HepG2 (cell line): ENCODE measurements at regions not wholly inside any gene's neighbourhood (a gene's known extent, or its start where the extent isn't known, plus 50 kb on each side); places are given as distances from the start of the nearest gene placed in this dataset.

ENCODE experiments used
- ATAC-seq: fragments of 200-7000 bp; cut with Tn5 transposase; 3 replicates; pipeline ENCODE4 v1.9.1; 2020; ENCODE audit warnings: mild to moderate bottlenecking, moderate library complexity
- BruUV-seq: library from RNA; stranded (reverse); fragments of 400-500 nt; replicated peaks from 2 replicates; lab custom pipeline; 2021; lab: Mats Ljungman, UMichigan
- CTCF ChIA-PET: fragments of 300-600 bp; formaldehyde crosslinking; extraction: SDS; loops from one replicate; lab custom pipeline; 2021; ENCODE audit warnings: low total read pairs, inconsistent platforms, low intra/inter-chr PET ratio; lab: Yijun Ruan, JAX
- POLR2A ChIA-PET: fragments of 350-600 bp; sonication (Branson Sonifier 250); formaldehyde crosslinking; loops from one replicate; lab custom pipeline; 2020; ENCODE audit warnings: antibody characterized with exemption, inconsistent platforms; lab: Yijun Ruan, JAX
- DNase-seq: peaks from one replicate; pipeline ENCODE4 v3.0.0-alpha.2; 2015; ENCODE audit warnings: low spot score
- FAIRE-seq: peaks from 3 replicates; lab custom pipeline; 2011; peaks lifted over from hg19 to GRCh38; lab: Jason Lieb, UNC
- H2AFZ ChIP-seq: one replicate; pipeline ENCODE4 v1.6.1; 2011; ENCODE audit warnings: low read length, inconsistent platforms
- H3K27ac ChIP-seq: fragments of 300-600 bp; 3 replicates; pipeline ENCODE4 v1.8.0; 2011; ENCODE audit warnings: mixed run types, mild to moderate bottlenecking, mixed read lengths, low read length, inconsistent platforms; ENCODE audit not compliant: insufficient read depth; ENCODE audit errors: extremely low read length
- H3K27me3 ChIP-seq, 2 experiments: fragments of 200-600 bp in 1 of 2; 2 replicates in 1 of 2; 3 replicates in 1 of 2; pipeline versions ENCODE4 v1.6.0 to v1.8.0; 2011; ENCODE audit warnings: low read length in 2 of 2, mild to moderate bottlenecking in 2 of 2, moderate library complexity in 2 of 2, inconsistent platforms in 1 of 2; ENCODE audit not compliant: insufficient read depth in 2 of 2, control insufficient read depth in 1 of 2
- H3K36me3 ChIP-seq, 2 experiments: fragments of 200-600 bp in 1 of 2; replicated peaks in 1 of 2; 2 replicates in 1 of 2; 3 replicates in 1 of 2; pipeline versions ENCODE4 v1.5.1 to v1.8.0; 2011; ENCODE audit warnings: low read length in 2 of 2, inconsistent platforms in 1 of 2; ENCODE audit not compliant: insufficient read depth in 2 of 2, control insufficient read depth in 1 of 2
- H3K4me1 ChIP-seq: 2 replicates; pipeline ENCODE4 v1.5.1; 2012; ENCODE audit warnings: low read length, inconsistent platforms; ENCODE audit not compliant: insufficient read depth
- H3K4me2 ChIP-seq: 2 replicates; pipeline ENCODE4 v1.6.0; 2011; ENCODE audit warnings: low read depth, low read length, inconsistent platforms
- H3K4me3 ChIP-seq, 3 experiments: fragments of 200-600 bp in 1 of 3; sonication (generic), shearing (Covaris generic) in 1 of 3; replicated peaks in 1 of 3; 2 replicates each; pipeline ENCODE4 v1.5.1; 2011 to 2016; ENCODE audit warnings: low read length in 3 of 3, inconsistent platforms in 2 of 3, low read depth in 2 of 3, mild to moderate bottlenecking in 2 of 3, control low read depth in 1 of 3, mixed read lengths in 1 of 3; ENCODE audit not compliant: insufficient read depth in 1 of 3
- H3K79me2 ChIP-seq: one replicate; pipeline ENCODE4 v1.6.1; 2011; ENCODE audit warnings: low read length, inconsistent platforms; ENCODE audit not compliant: insufficient read depth
- H3K9ac ChIP-seq: 2 replicates; pipeline ENCODE4 v1.6.0; 2011; ENCODE audit warnings: mild to moderate bottlenecking, low read depth, low read length, inconsistent platforms; ENCODE audit not compliant: insufficient read depth
- H3K9me3 ChIP-seq: 2 replicates; pipeline ENCODE4 v1.5.1; 2012; ENCODE audit warnings: mild to moderate bottlenecking, low read length
- H4K20me1 ChIP-seq: 2 replicates; pipeline ENCODE4 v1.6.0; 2011; ENCODE audit warnings: inconsistent platforms, mild to moderate bottlenecking, low read length, moderate library complexity; ENCODE audit not compliant: insufficient read depth
- GLMP ChIP-seq: sonication (generic); formaldehyde crosslinking; IDR thresholded peaks from 2 replicates; pipeline ENCODE4 v1.9.0; 2021; ENCODE audit warnings: missing genetic modification reagents, mild to moderate bottlenecking, borderline replicate concordance
- KDM6A ChIP-seq: IDR thresholded peaks from 2 replicates; pipeline ENCODE4 v1.6.1; 2016; ENCODE audit warnings: low read depth
- ZNF256 ChIP-seq: sonication (generic); formaldehyde crosslinking; conservative IDR thresholded peaks from 2 replicates; pipeline ENCODE4 v1.4.0; 2020; ENCODE audit warnings: missing genetic modification reagents
- ZNF292 ChIP-seq: sonication (generic); formaldehyde crosslinking; IDR thresholded peaks from 2 replicates; pipeline ENCODE4 v1.8.1; 2022; ENCODE audit warnings: mild to moderate bottlenecking, low read depth, missing genetic modification reagents, borderline replicate concordance
- ZNF331 ChIP-seq: sonication (generic); formaldehyde crosslinking; IDR thresholded peaks from 2 replicates; pipeline ENCODE4 v1.4.0; 2020; ENCODE audit warnings: missing genetic modification reagents
- ZNF367 ChIP-seq: sonication (generic); formaldehyde crosslinking; IDR thresholded peaks from 2 replicates; pipeline ENCODE4 v1.4.0; 2020; ENCODE audit warnings: missing genetic modification reagents, borderline replicate concordance
- ZNF430 ChIP-seq: sonication (generic); formaldehyde crosslinking; IDR thresholded peaks from 2 replicates; pipeline ENCODE4 v1.9.0; 2021; ENCODE audit warnings: mild to moderate bottlenecking, missing genetic modification reagents
- ZNF737 ChIP-seq: sonication (generic); formaldehyde crosslinking; IDR thresholded peaks from 2 replicates; pipeline ENCODE4 v1.5.0; 2020; ENCODE audit warnings: missing genetic modification reagents, mild to moderate bottlenecking, borderline replicate concordance
- WGBS: methylation state at CpG from one replicate; pipeline ENCODE4 v1.1.6; 2017; ENCODE audit warnings: low lambda C conversion rate; 5-methylcytosine and 5-hydroxymethylcytosine counted together
- in situ Hi-C: cut with HindIII; loops from 2 replicates; pipeline ENCODE4 v1.10.0; 2017; ENCODE audit warnings: low pct_unique_long_range_greater_than_20kb; ENCODE audit not compliant: extremely low pct_ligation_motif_present
- intact Hi-C: fragments of 100-400 bp; cut with micrococcal nuclease; formaldehyde crosslinking; loops from one replicate; pipeline ENCODE4 v1.10.0; 2022; ENCODE audit not compliant: unreplicated experiment
- TF ChIP-seq, protein P1 (sequence below): sonication (generic); formaldehyde crosslinking; IDR thresholded peaks from 2 replicates; pipeline ENCODE4 v1.5.0; 2020; ENCODE audit warnings: missing genetic modification reagents

DNA sequence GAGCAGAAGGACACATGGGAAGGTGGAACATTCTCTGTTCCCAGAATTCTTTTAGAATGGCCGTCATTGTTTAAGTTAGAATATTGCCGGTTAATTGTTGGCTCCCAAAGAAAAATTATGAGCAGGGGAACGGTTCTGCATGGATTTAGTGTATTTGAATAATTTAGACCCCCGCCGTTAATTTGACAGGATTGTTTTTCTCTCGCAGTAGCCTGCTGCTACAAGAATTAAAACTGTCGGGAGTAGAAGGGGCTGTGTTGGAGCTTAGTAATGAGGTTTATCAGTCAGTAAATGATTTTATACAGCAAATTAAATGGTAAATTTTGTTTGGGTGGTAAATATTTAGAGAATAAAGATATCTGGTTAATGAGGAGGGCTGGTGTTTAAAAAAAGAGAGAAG lies 431.2 kb upstream of the DYNLRB2 start:
- H4K20me1 ChIP-seq: no peaks in the 10 kb centered on the region
- 61% methylated on average over 7 of the region's 7 CpGs for WGBS
- H3K4me1 ChIP-seq: no peaks in the 10 kb centered on the region
- DNase-seq (no peak), FAIRE-seq (no peak), ATAC-seq (no peak)
- no peak overlapping the region for H3K4me2 ChIP-seq
- ChIA-PET CTCF (no interaction called here), POLR2A (no interaction called here)
- H3K79me2 ChIP-seq: no peaks in the 10 kb centered on the region
- no peaks in the 10 kb centered on the region for H3K27me3 ChIP-seq
- no peak overlapping the region for H3K4me3 ChIP-seq
- no peak overlapping the region for H3K9ac ChIP-seq
- H3K9me3 ChIP-seq: no peaks in the 10 kb centered on the region
- BruUV-seq: no TSS peak
- in situ Hi-C loops: no loop called here
- TF ChIP-seq ZNF331 (no peak), KDM6A (CRISPR knock-in tag) (no peak), ZNF256 (no peak), ZNF367 (CRISPR knock-in tag) (no peak)
- H3K27ac ChIP-seq: no peak overlapping the region
- no peaks in the 10 kb centered on the region for H3K36me3 ChIP-seq
- intact Hi-C loops: no loop called here
- no peak overlapping the region for H2AFZ ChIP-seq

GRCh38 chr16:80107900-80108299 lies 432.9 kb upstream of the DYNLRB2 start:
- intact Hi-C loops: no loop called here
- Histone ChIP-seq H3K9me3 (no peaks in the 10 kb centered on the region), H3K27me3 (no peaks in the 10 kb centered on the region), H2AFZ (no peak overlapping the region), H3K4me2 (no peak overlapping the region)
- no peak for DNase-seq
- no TSS peak for BruUV-seq
- TF ChIP-seq ZNF292 (CRISPR knock-in tag) (no peak), ZNF737 (CRISPR knock-in tag) (no peak), GLMP (CRISPR knock-in tag) (no peak), ZNF430 (no peak)
- TF ChIP-seq, protein P1, sequence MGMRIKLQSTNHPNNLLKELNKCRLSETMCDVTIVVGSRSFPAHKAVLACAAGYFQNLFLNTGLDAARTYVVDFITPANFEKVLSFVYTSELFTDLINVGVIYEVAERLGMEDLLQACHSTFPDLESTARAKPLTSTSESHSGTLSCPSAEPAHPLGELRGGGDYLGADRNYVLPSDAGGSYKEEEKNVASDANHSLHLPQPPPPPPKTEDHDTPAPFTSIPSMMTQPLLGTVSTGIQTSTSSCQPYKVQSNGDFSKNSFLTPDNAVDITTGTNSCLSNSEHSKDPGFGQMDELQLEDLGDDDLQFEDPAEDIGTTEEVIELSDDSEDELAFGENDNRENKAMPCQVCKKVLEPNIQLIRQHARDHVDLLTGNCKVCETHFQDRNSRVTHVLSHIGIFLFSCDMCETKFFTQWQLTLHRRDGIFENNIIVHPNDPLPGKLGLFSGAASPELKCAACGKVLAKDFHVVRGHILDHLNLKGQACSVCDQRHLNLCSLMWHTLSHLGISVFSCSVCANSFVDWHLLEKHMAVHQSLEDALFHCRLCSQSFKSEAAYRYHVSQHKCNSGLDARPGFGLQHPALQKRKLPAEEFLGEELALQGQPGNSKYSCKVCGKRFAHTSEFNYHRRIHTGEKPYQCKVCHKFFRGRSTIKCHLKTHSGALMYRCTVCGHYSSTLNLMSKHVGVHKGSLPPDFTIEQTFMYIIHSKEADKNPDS: no peak
- TF ChIP-seq, all 625 proteins: peak for 0
- Histone ChIP-seq H3K36me3 (no peaks in the 10 kb centered on the region), H3K9ac (no peak overlapping the region), H4K20me1 (no peaks in the 10 kb centered on the region), H3K4me1 (no peaks in the 10 kb centered on the region), H3K27ac (no peak overlapping the region), H3K79me2 (no peaks in the 10 kb centered on the region), H3K4me3 (no peak overlapping the region)
- in situ Hi-C loops: no loop called here
- no peak for FAIRE-seq
- POLR2A ChIA-PET: no interaction called here
- WGBS: 6% methylated on average over 3 of the region's 3 CpGs
- ATAC-seq: no peak
- CTCF ChIA-PET: no interaction called here
